ENCODE measurements at regions not wholly inside any gene's neighbourhood (a gene's known extent, or its start where the extent isn't known, plus 50 kb on each side); places are given as distances from the start of the nearest gene placed in this dataset.

- no peak overlapping the region for H3K4me2 ChIP-seq (ENCODE audit: insufficient read depth, low read length)
- H3K27me3 ChIP-seq (ENCODE audit: control insufficient read depth in 2 of 2, insufficient read depth in 2 of 2, low read length in 2 of 2), result no peaks in the 10 kb centered on the region
- H3K9me3 ChIP-seq (replicated peaks; ENCODE audit: control insufficient read depth, insufficient read depth, low read length), result no peaks in the 10 kb centered on the region
- H2AFZ ChIP-seq (ENCODE audit: low read depth, low read length), result no peak overlapping the region
- H3K79me2 ChIP-seq (ENCODE audit: control insufficient read depth, insufficient read depth, low read length), result no peaks in the 10 kb centered on the region
- no peaks in the 10 kb centered on the region for H4K20me1 ChIP-seq (replicated peaks; ENCODE audit: control insufficient read depth, extremely low read depth, insufficient read depth, low read length)
- FAIRE-seq (no peak), DNase-seq (ENCODE audit: low read depth, low spot score) (no peak)
- POLR2A ChIA-PET, result no interaction called here
- dilution Hi-C loops (cut with MboI; ENCODE audit: extremely low pct_ligation_motif_present, low sequenced_read_pairs) (no loop called here), intact Hi-C loops (cut with micrococcal nuclease) (no loop called here)
- CTCF ChIA-PET, result no interaction called here
- no peaks in the 10 kb centered on the region for H3K4me1 ChIP-seq (ENCODE audit: control insufficient read depth, extremely low read depth, insufficient read depth, low read length)
- no peak overlapping the region for H3K9ac ChIP-seq (replicated peaks; ENCODE audit: extremely low read depth, insufficient read depth, low read length)
- no TSS peak for BruUV-seq (replicated peaks)
- H3K36me3 ChIP-seq (ENCODE audit: control insufficient read depth in 2 of 2, extremely low read depth in 1 of 2, insufficient read depth in 2 of 2, low read length in 2 of 2), result no peaks in the 10 kb centered on the region
- H3K4me3 ChIP-seq (replicated peaks in 1 of 3; ENCODE audit: insufficient read depth in 1 of 3, low read depth in 1 of 3, low read length in 3 of 3), result no peak overlapping the region
- H3K27ac ChIP-seq (ENCODE audit: insufficient read depth, low read depth, low read length), result no peak overlapping the region
- H3K9me1 ChIP-seq (replicated peaks; ENCODE audit: control insufficient read depth, extremely low read depth, insufficient read depth, low read length), result no peaks in the 10 kb centered on the region
- TF ChIP-seq POLR2A (IDR thresholded peaks at IDR 0.05; ENCODE audit: low read depth, low read length), result no peak
- TF ChIP-seq FOS (IDR thresholded peaks at IDR 0.05; ENCODE audit: borderline replicate concordance, insufficient read depth, low read length), result no peak
Measured at GRCh38 chr16:80048250-80048649, 447.7 kb upstream of the MAF start.

- no peak overlapping the region for H3K9ac ChIP-seq (replicated peaks; ENCODE audit: extremely low read depth, insufficient read depth, low read length)
- POLR2A ChIA-PET, result no interaction called here
- BruUV-seq (replicated peaks), result no TSS peak
- FAIRE-seq, result no peak
- H3K4me1 ChIP-seq (ENCODE audit: control insufficient read depth, extremely low read depth, insufficient read depth, low read length), result no peaks in the 10 kb centered on the region
- dilution Hi-C loops (cut with MboI; ENCODE audit: extremely low pct_ligation_motif_present, low sequenced_read_pairs) (no loop called here), intact Hi-C loops (cut with micrococcal nuclease) (no loop called here)
- H3K36me3 ChIP-seq (ENCODE audit: control insufficient read depth in 2 of 2, extremely low read depth in 1 of 2, insufficient read depth in 2 of 2, low read length in 2 of 2), result no peaks in the 10 kb centered on the region
- H3K9me1 ChIP-seq (replicated peaks; ENCODE audit: control insufficient read depth, extremely low read depth, insufficient read depth, low read length), result no peaks in the 10 kb centered on the region
- no peak overlapping the region for H3K4me3 ChIP-seq (replicated peaks in 1 of 3; ENCODE audit: insufficient read depth in 1 of 3, low read depth in 1 of 3, low read length in 3 of 3)
- no peak overlapping the region for H3K4me2 ChIP-seq (ENCODE audit: insufficient read depth, low read length)
- H3K79me2 ChIP-seq (ENCODE audit: control insufficient read depth, insufficient read depth, low read length), result no peaks in the 10 kb centered on the region
- no peaks in the 10 kb centered on the region for H3K27me3 ChIP-seq (ENCODE audit: control insufficient read depth in 2 of 2, insufficient read depth in 2 of 2, low read length in 2 of 2)
- CTCF ChIA-PET, result no interaction called here
- no peak overlapping the region for H3K27ac ChIP-seq (ENCODE audit: insufficient read depth, low read depth, low read length)
- TF ChIP-seq JUN (IDR thresholded peaks at IDR 0.05; ENCODE audit: borderline replicate concordance, insufficient read depth, insufficient read length, low read depth), result no peak
- no peak for TF ChIP-seq MYC (IDR thresholded peaks at IDR 0.05; ENCODE audit: low read depth, low read length)
- TF ChIP-seq POLR2A (IDR thresholded peaks at IDR 0.05; ENCODE audit: low read depth, low read length), result no peak
- DNase-seq (ENCODE audit: low read depth, low spot score), result no peak
- no peaks in the 10 kb centered on the region for H3K9me3 ChIP-seq (replicated peaks; ENCODE audit: control insufficient read depth, insufficient read depth, low read length)
- no peak overlapping the region for H2AFZ ChIP-seq (ENCODE audit: low read depth, low read length)
- no peaks in the 10 kb centered on the region for H4K20me1 ChIP-seq (replicated peaks; ENCODE audit: control insufficient read depth, extremely low read depth, insufficient read depth, low read length)
Measured at GRCh38 chr16:80047842-80048241, 447.3 kb upstream of the MAF start.

All from endothelial cell of umbilical vein (primary cell).